VCaP (cell line): ENCODE measurements at regions not wholly inside any gene's neighbourhood (a gene's known extent, or its start where the extent isn't known, plus 50 kb on each side); places are given as distances from the start of the nearest gene placed in this dataset.
"Not testable (repeated sequence)": the region's sequence is repeated elsewhere in the genome, so short reads cannot be mapped to it uniquely, and the experiment has no call there.

ENCODE experiments used
- H3K27ac ChIP-seq: fragments of 450-650 bp; 2 replicates; pipeline ENCODE4 v1.5.1; 2017
- CTCF ChIP-seq: fragments of 450-650 bp; conservative IDR thresholded peaks from 2 replicates; pipeline ENCODE4 v1.5.1; 2017; ENCODE audit warnings: mild to moderate bottlenecking, moderate library complexity

GRCh38 chr6:92431502-92431901, 987.9 kb downstream of the EPHA7 start:
- peak overlapping the region; percentile 52 for H3K27ac ChIP-seq
- TF ChIP-seq CTCF, result no peak

- no peak overlapping the region for H3K27ac ChIP-seq
- no peak for TF ChIP-seq CTCF
Observed at GRCh38 chr6:92428448-92428847, 990.9 kb downstream of the EPHA7 start.

GRCh38 chr6:92427453-92427852, 991.9 kb downstream of the EPHA7 start:
- H3K27ac ChIP-seq, result no peak overlapping the region
- TF ChIP-seq CTCF, result no peak

- no peak for TF ChIP-seq CTCF
Observed at GRCh38 chr6:92415656-92416055, 1003.7 kb downstream of the EPHA7 start.

GRCh38 chr6:92408350-92408749, 1011.0 kb downstream of the EPHA7 start:
- H3K27ac ChIP-seq, result no peak overlapping the region
- TF ChIP-seq CTCF, result no peak

More at GRCh38 chr6:92415656-92416055, 1003.7 kb downstream of the EPHA7 start:
- no peak overlapping the region for H3K27ac ChIP-seq

- H3K27ac ChIP-seq, result no peak overlapping the region
- TF ChIP-seq CTCF, result no peak
Observed at GRCh38 chr6:92404281-92404680, 1015.1 kb downstream of the EPHA7 start.

- no peak for TF ChIP-seq CTCF
- H3K27ac ChIP-seq, result no peak overlapping the region
Observed at GRCh38 chr6:92399911-92400310, 1019.4 kb downstream of the EPHA7 start.

- H3K27ac ChIP-seq, result not testable (repeated sequence)
Observed at GRCh38 chr6:92388706-92389105, 1030.7 kb downstream of the EPHA7 start.
